Common myeloid progenitor, CD34-positive (primary cell): ENCODE measurements at regions not wholly inside any gene's neighbourhood (a gene's known extent, or its start where the extent isn't known, plus 50 kb on each side); places are given as distances from the start of the nearest gene placed in this dataset.
"Not testable (repeated sequence)": the region's sequence is repeated elsewhere in the genome, so short reads cannot be mapped to it uniquely, and the experiment has no call there.

ENCODE experiments used
- CTCF ChIA-PET: fragments of 350-600 bp; sonication (Branson Sonifier 250); formaldehyde crosslinking; loops from one replicate; lab custom pipeline; 2021; ENCODE audit warnings: antibody characterized with exemption; lab: Charles Lee
- POLR2A ChIA-PET: fragments of 350-600 bp; sonication (Branson Sonifier 250); formaldehyde crosslinking; loops from one replicate; lab custom pipeline; 2021; ENCODE audit warnings: antibody characterized with exemption; lab: Charles Lee
- DNase-seq, 3 donors: peaks; one replicate each; pipeline versions ENCODE4 v3.0.0 to v3.0.0-alpha.2; 2013
- H3K27ac ChIP-seq, 2 experiments: 1 replicate in 1 of 2; 2 replicates in 1 of 2; pipeline ENCODE4 v1.7.0; 2013; ENCODE audit warnings: inconsistent platforms in 2 of 2, low read length in 2 of 2, mild to moderate bottlenecking in 2 of 2, low read depth in 1 of 2, moderate library complexity in 1 of 2; ENCODE audit not compliant: severe bottlenecking in 2 of 2, insufficient read depth in 1 of 2, poor library complexity in 1 of 2
- H3K27me3 ChIP-seq, 5 experiments: replicated peaks in 2 of 5; 1 replicate in 3 of 5; 2 replicates in 2 of 5; pipeline versions ENCODE4 v1.6.1 to v1.7.0; 2013; ENCODE audit warnings: low read length in 4 of 5, mild to moderate bottlenecking in 2 of 5, moderate library complexity in 2 of 5, inconsistent platforms in 1 of 5; ENCODE audit not compliant: insufficient read depth in 5 of 5, control insufficient read depth in 4 of 5
- H3K36me3 ChIP-seq, 4 experiments: 1 replicate in 2 of 4; 2 replicates in 2 of 4; pipeline versions ENCODE4 v1.6.1 to v1.7.0; 2013; ENCODE audit warnings: low read length in 3 of 4, control low read depth in 1 of 4, mild to moderate bottlenecking in 1 of 4; ENCODE audit not compliant: control insufficient read depth in 4 of 4, insufficient read depth in 4 of 4
- H3K4me1 ChIP-seq, 4 experiments: 1 replicate in 3 of 4; 2 replicates in 1 of 4; pipeline versions ENCODE4 v1.6.1 to v1.7.1; 2013; ENCODE audit warnings: low read length in 3 of 4, mild to moderate bottlenecking in 3 of 4, control low read depth in 1 of 4, inconsistent platforms in 1 of 4, moderate library complexity in 1 of 4; ENCODE audit not compliant: control insufficient read depth in 4 of 4, insufficient read depth in 4 of 4; ENCODE audit errors: control extremely low read depth in 1 of 4
- H3K4me3 ChIP-seq, 7 experiments: 1 replicate in 4 of 7; 2 replicates in 3 of 7; pipeline versions ENCODE4 v1.5.1 to v1.7.0; 2013; ENCODE audit warnings: mild to moderate bottlenecking in 7 of 7, low read length in 6 of 7, moderate library complexity in 6 of 7, inconsistent platforms in 2 of 7, low read depth in 2 of 7, control low read depth in 1 of 7; ENCODE audit not compliant: insufficient read depth in 4 of 7, control insufficient read depth in 1 of 7; ENCODE audit errors: extremely low read depth in 1 of 7
- H3K9me3 ChIP-seq, 5 experiments: 1 replicate in 4 of 5; 2 replicates in 1 of 5; pipeline versions ENCODE4 v1.6.1 to v1.7.1; 2013; ENCODE audit warnings: low read length in 4 of 5, mild to moderate bottlenecking in 2 of 5, inconsistent platforms in 1 of 5, low read depth in 1 of 5, moderate library complexity in 1 of 5; ENCODE audit not compliant: control insufficient read depth in 4 of 5, insufficient read depth in 2 of 5; ENCODE audit errors: control extremely low read depth in 1 of 5
- WGBS: methylation state at CpG from one replicate; pipeline ENCODE4 v1.1.5; 2013; ENCODE audit not compliant: insufficient coverage; 5-methylcytosine and 5-hydroxymethylcytosine counted together

DNA sequence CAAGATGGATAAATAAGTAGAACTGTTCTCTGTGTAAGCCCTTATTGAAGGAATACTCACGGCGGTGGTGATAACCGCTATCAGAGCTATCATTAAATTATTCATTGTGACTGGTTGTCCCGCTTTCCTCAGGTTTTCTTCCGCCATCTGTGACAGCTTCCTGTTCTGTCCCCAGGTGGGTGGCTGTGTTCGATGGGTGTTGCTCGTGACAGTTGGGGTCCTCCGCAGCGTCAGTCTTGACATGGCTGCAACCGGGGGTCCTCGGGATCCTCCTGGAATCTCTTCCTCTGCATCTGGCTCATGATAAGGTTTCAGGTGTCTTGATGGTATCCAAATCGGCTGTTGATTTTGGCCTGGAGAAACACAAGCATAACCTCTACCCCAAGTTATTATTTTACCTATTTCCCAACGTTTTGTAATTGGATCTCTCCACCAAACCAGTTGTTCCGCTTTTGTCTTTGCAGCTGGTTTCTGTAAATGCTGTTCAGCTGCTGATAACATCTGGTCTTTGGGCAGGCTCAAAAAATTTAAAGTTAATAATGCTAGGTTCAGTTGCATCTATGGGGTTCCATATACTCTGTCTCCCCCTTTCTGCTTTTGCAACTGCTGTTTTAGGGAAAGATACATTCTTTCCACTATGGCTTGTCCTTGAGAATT lies 58.1 kb upstream of the INSIG1 start:
- ChIA-PET CTCF (interaction anchor here (1.6 to 2.1 kb wide), 2 partner anchors 34 to 105 kb away, joined by 5 read pairs; no protein-coding TSS in a partner anchor), POLR2A (interaction anchor here (1.4 kb wide), 1 partner anchor 33 kb away, joined by 6 read pairs; no protein-coding TSS in a partner anchor)
- peak; percentile 29 to 88 (median 83) for DNase-seq
- H3K9me3 ChIP-seq, H3K36me3 ChIP-seq, H3K27me3 ChIP-seq, H3K27ac ChIP-seq: not testable (repeated sequence)
- H3K4me1 ChIP-seq: peaks cover 0 to 17% (median 13%) of the 10 kb centered on the region in 4 experiments
- H3K4me3 ChIP-seq: peak overlapping the region in 2 of 7 experiments; percentile 14 to 48
- 33% methylated on average over 9 of the region's 14 CpGs for WGBS

DNA sequence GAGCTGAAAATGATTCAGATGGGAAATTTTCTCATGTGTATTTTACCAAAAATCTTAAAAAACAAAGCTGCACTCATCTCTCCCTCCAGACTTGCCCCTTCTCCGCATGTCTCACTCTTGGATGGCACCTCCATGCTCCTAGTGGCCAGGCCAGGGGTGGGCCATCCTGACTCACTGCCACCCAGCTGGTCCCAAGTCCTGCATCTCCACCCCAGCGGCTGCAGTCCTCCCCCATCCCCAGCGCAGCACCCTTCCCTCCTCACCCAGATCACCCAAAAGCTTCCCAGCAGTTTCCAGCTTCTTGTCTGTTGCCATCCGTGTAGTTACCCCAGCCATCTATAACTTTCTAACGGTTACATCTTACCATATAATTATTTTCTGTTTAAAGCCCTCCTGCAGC lies 53.0 kb upstream of the INSIG1 start:
- peaks cover 0 to 6% (median 0%) of the 10 kb centered on the region in 5 experiments for H3K9me3 ChIP-seq
- no peak for DNase-seq
- ChIA-PET POLR2A (interaction anchor here (0.7 kb wide), 1 partner anchor 52 kb away, joined by 4 read pairs; no protein-coding TSS in a partner anchor), CTCF (interaction anchor here (1.0 to 1.9 kb wide), 5 partner anchors 8 to 51 kb away, joined by 3 to 6 read pairs (median 5); no protein-coding TSS in a partner anchor)
- H3K4me3 ChIP-seq: no peak overlapping the region
- WGBS: 98% methylated on average over 5 of the region's 5 CpGs
- H3K36me3 ChIP-seq: no peaks in the 10 kb centered on the region
- H3K4me1 ChIP-seq: peaks cover 0 to 5% (median 0%) of the 10 kb centered on the region in 4 experiments
- H3K27me3 ChIP-seq: peaks cover 0 to 1% (median 0%) of the 10 kb centered on the region in 5 experiments
- no peak overlapping the region for H3K27ac ChIP-seq

DNA sequence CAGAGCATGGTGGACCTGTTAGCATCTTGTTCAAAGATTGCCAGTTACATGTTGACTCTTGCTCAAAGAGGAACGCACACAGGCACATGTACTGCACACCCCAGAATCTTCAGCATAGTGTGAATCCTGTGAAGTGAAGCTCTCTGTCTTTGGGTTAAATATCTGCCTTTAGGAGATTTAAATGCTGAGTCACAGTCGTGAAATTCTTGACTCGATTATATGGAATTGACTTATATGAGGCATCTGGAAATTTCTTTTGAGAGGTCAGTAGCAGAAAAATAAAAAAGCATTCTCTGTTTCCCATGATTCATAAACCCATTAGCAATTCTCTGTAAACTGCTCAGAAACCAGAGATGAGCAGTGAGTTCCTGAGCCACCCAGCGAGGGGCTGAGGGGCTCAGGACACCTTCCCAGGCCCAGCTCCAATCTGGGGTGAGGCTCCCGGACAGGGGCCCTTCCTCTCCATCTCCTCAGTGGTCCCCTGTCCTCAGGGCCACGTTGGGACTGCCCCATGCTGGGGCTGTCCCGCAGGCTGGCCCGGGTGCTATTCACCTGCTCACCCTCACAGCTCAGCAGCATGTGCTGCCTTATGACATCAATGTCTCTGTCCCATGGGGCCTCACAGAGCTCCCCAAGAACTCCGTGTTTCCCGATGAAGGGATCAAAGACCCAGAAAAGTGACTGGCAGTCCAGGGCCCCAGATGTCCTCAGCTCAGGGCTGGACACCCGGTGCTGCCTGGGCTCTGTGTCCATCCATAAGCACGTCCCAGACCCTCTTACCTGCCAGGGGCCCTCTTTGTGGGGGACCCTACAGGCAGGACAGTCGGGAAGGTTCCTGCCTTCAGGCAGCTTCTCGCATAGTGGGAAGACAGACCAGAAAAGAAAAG lies 50.0 kb upstream of the INSIG1 start:
- Histone ChIP-seq H3K27ac (no peak overlapping the region), H3K9me3 (peaks cover 0 to 6% (median 0%) of the 10 kb centered on the region in 5 experiments), H3K36me3 (no peaks in the 10 kb centered on the region), H3K4me1 (no peaks in the 10 kb centered on the region), H3K27me3 (peaks cover 0 to 4% (median 2%) of the 10 kb centered on the region in 5 experiments), H3K4me3 (no peak overlapping the region)
- POLR2A ChIA-PET: no interaction called here
- CTCF ChIA-PET: no interaction called here
- no peak for DNase-seq
- 89% methylated on average over 11 of the region's 14 CpGs for WGBS
